ENCODE measurements at regions not wholly inside any gene's neighbourhood (a gene's known extent, or its start where the extent isn't known, plus 50 kb on each side); places are given as distances from the start of the nearest gene placed in this dataset.

DNA sequence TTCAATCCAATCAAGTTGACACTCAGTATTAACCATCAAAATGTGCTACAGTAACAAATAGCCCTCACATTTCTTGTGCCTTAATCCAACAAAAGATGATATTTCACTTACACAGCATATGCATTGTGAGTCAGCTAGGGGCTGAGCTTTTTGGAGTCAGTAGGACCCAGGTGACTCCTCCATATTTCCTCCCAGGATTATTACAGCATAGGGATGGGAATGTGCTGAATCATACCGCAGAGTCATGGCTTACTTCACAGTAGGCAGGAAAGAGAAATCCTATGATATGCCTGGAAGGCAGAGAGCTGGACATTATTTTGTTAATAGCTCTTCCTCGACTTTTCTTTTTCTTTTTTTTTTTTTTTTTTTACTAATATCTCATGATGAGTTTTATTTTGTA, 153.3 kb downstream of the TMEM182 start:
- H2AFZ ChIP-seq (ENCODE audit: low read length): no peak overlapping the region
- no peaks in the 10 kb centered on the region for H4K20me1 ChIP-seq (ENCODE audit: control insufficient read depth, extremely low read depth, insufficient read depth, low read length)
- TF ChIP-seq CTCF (conservative IDR thresholded peaks at IDR 0.05 in 1 of 2, IDR thresholded peaks at IDR 0.05 in 1 of 2; ENCODE audit: low read depth in 1 of 2, low read length in 2 of 2): no peak
- TF ChIP-seq EZH2 (IDR thresholded peaks at IDR 0.05; ENCODE audit: low read length, missing control alignments): no peak
- H3K9ac ChIP-seq (ENCODE audit: insufficient read depth, low read length): no peak overlapping the region
- H3K4me3 ChIP-seq (replicated peaks in 1 of 4; ENCODE audit: control extremely low read depth in 1 of 4, insufficient read depth in 1 of 4, low read depth in 3 of 4, low read length in 4 of 4): no peak overlapping the region
- no peaks in the 10 kb centered on the region for H3K4me1 ChIP-seq (ENCODE audit: control insufficient read depth, extremely low read depth, insufficient read depth, low read length)
- H3K79me2 ChIP-seq (ENCODE audit: control insufficient read depth, insufficient read depth, low read length): no peaks in the 10 kb centered on the region
- peak; percentile 1 to 84 for DNase-seq (ENCODE audit: low read depth in 2 of 2)
- no peak overlapping the region for H3K4me2 ChIP-seq (ENCODE audit: extremely low read depth, insufficient read depth, low read length)
- H3K9me3 ChIP-seq (ENCODE audit: control insufficient read depth, insufficient read depth, low read depth, low read length): no peaks in the 10 kb centered on the region
- H3K27me3 ChIP-seq (ENCODE audit: control insufficient read depth, insufficient read depth, low read length): no peaks in the 10 kb centered on the region
- no peaks in the 10 kb centered on the region for H3K36me3 ChIP-seq (ENCODE audit: control insufficient read depth, insufficient read depth, low read length)
- no peak overlapping the region for H3K27ac ChIP-seq (ENCODE audit: insufficient read depth, low read length)

GRCh38 chr2:102922321-102922720, 160.5 kb downstream of the TMEM182 start:
- Histone ChIP-seq H3K9ac (ENCODE audit: insufficient read depth, low read length) (no peak overlapping the region), H3K79me2 (ENCODE audit: control insufficient read depth, insufficient read depth, low read length) (no peaks in the 10 kb centered on the region), H3K27me3 (ENCODE audit: control insufficient read depth, insufficient read depth, low read length) (no peaks in the 10 kb centered on the region), H3K4me3 (replicated peaks in 1 of 4; ENCODE audit: control extremely low read depth in 1 of 4, insufficient read depth in 1 of 4, low read depth in 3 of 4, low read length in 4 of 4) (no peak overlapping the region), H3K27ac (ENCODE audit: insufficient read depth, low read length) (no peak overlapping the region), H3K36me3 (ENCODE audit: control insufficient read depth, insufficient read depth, low read length) (no peaks in the 10 kb centered on the region), H3K4me1 (ENCODE audit: control insufficient read depth, extremely low read depth, insufficient read depth, low read length) (no peaks in the 10 kb centered on the region), H2AFZ (ENCODE audit: low read length) (no peak overlapping the region), H3K4me2 (ENCODE audit: extremely low read depth, insufficient read depth, low read length) (no peak overlapping the region), H3K9me3 (ENCODE audit: control insufficient read depth, insufficient read depth, low read depth, low read length) (no peaks in the 10 kb centered on the region), H4K20me1 (ENCODE audit: control insufficient read depth, extremely low read depth, insufficient read depth, low read length) (no peaks in the 10 kb centered on the region)
- no peak for DNase-seq (ENCODE audit: low read depth in 2 of 2)
- TF ChIP-seq CTCF (conservative IDR thresholded peaks at IDR 0.05 in 1 of 2, IDR thresholded peaks at IDR 0.05 in 1 of 2; ENCODE audit: low read depth in 1 of 2, low read length in 2 of 2): no peak
- TF ChIP-seq EZH2 (IDR thresholded peaks at IDR 0.05; ENCODE audit: low read length, missing control alignments): no peak

- Histone ChIP-seq H3K27ac (ENCODE audit: insufficient read depth, low read length) (no peak overlapping the region), H3K4me3 (replicated peaks in 1 of 4; ENCODE audit: control extremely low read depth in 1 of 4, insufficient read depth in 1 of 4, low read depth in 3 of 4, low read length in 4 of 4) (no peak overlapping the region), H3K4me2 (ENCODE audit: extremely low read depth, insufficient read depth, low read length) (no peak overlapping the region), H3K79me2 (ENCODE audit: control insufficient read depth, insufficient read depth, low read length) (no peaks in the 10 kb centered on the region), H3K9me3 (ENCODE audit: control insufficient read depth, insufficient read depth, low read depth, low read length) (no peaks in the 10 kb centered on the region), H4K20me1 (ENCODE audit: control insufficient read depth, extremely low read depth, insufficient read depth, low read length) (no peaks in the 10 kb centered on the region), H3K36me3 (ENCODE audit: control insufficient read depth, insufficient read depth, low read length) (no peaks in the 10 kb centered on the region), H3K9ac (ENCODE audit: insufficient read depth, low read length) (no peak overlapping the region), H3K27me3 (ENCODE audit: control insufficient read depth, insufficient read depth, low read length) (no peaks in the 10 kb centered on the region), H2AFZ (ENCODE audit: low read length) (no peak overlapping the region), H3K4me1 (ENCODE audit: control insufficient read depth, extremely low read depth, insufficient read depth, low read length) (no peaks in the 10 kb centered on the region)
- no peak for TF ChIP-seq EZH2 (IDR thresholded peaks at IDR 0.05; ENCODE audit: low read length, missing control alignments)
- no peak for TF ChIP-seq CTCF (conservative IDR thresholded peaks at IDR 0.05 in 1 of 2, IDR thresholded peaks at IDR 0.05 in 1 of 2; ENCODE audit: low read depth in 1 of 2, low read length in 2 of 2)
- DNase-seq (ENCODE audit: low read depth in 2 of 2): no peak
These were observed 163.2 kb downstream of the TMEM182 start for GRCh38 chr2:102925003-102925402.

Data from fibroblast of lung (primary cell).